22Rv1 (cell line): ENCODE measurements at regions not wholly inside any gene's neighbourhood (a gene's known extent, or its start where the extent isn't known, plus 50 kb on each side); places are given as distances from the start of the nearest gene placed in this dataset.

ENCODE experiments used
- H3K27ac ChIP-seq: fragments of 450-650 bp; 2 replicates; pipeline ENCODE4 v1.5.1; 2017
- CTCF ChIP-seq: fragments of 450-650 bp; IDR thresholded peaks from 2 replicates; pipeline ENCODE4 v1.5.1; 2017; ENCODE audit warnings: mild to moderate bottlenecking
- ZFX ChIP-seq: fragments of 450-650 bp; IDR thresholded peaks from 2 replicates; pipeline ENCODE4 v1.6.1; 2017; ENCODE audit warnings: antibody characterized with exemption, borderline replicate concordance

GRCh38 chr18:41655074-41655473, 300.0 kb upstream of the PIK3C3 start:
- no peak overlapping the region for H3K27ac ChIP-seq
- no peak for TF ChIP-seq ZFX
- TF ChIP-seq CTCF: no peak

- no peak for TF ChIP-seq CTCF
- no peak for TF ChIP-seq ZFX
- no peak overlapping the region for H3K27ac ChIP-seq
Observed at GRCh38 chr18:41647914-41648313, 307.1 kb upstream of the PIK3C3 start.

- no peak overlapping the region for H3K27ac ChIP-seq
- TF ChIP-seq ZFX (no peak), CTCF (no peak)
Observed at GRCh38 chr18:41646915-41647620, 308.0 kb upstream of the PIK3C3 start.

- no peak overlapping the region for H3K27ac ChIP-seq
- TF ChIP-seq ZFX (no peak), CTCF (no peak)
Observed at GRCh38 chr18:41645589-41646360, 309.3 kb upstream of the PIK3C3 start.

- no peak overlapping the region for H3K27ac ChIP-seq
- no peak for TF ChIP-seq ZFX
- no peak for TF ChIP-seq CTCF
Observed at GRCh38 chr18:41644466-41644865, 310.6 kb upstream of the PIK3C3 start.

GRCh38 chr18:41643427-41643826, 311.6 kb upstream of the PIK3C3 start:
- TF ChIP-seq ZFX (no peak), CTCF (no peak)
- H3K27ac ChIP-seq: no peak overlapping the region

GRCh38 chr18:41642756-41643155, 312.3 kb upstream of the PIK3C3 start:
- no peak overlapping the region for H3K27ac ChIP-seq
- TF ChIP-seq ZFX (no peak), CTCF (no peak)
